NCI-H2196 treated with DMSO at 0.1 percent for 48 hours (cell line): ENCODE measurements at regions not wholly inside any gene's neighbourhood (a gene's known extent, or its start where the extent isn't known, plus 50 kb on each side); places are given as distances from the start of the nearest gene placed in this dataset.

Source experiments
- DNase-seq: peaks from one replicate; lab custom pipeline; 2025; ENCODE audit not compliant: unreplicated experiment; lab: John Stamatoyannopoulos, UW

GRCh38 chr2:5111581-5111980 lies 580.6 kb upstream of the SOX11 start:
- DNase-seq, result no peak

- DNase-seq, result no peak
Measured at GRCh38 chr2:5119046-5119445, 573.1 kb upstream of the SOX11 start.

GRCh38 chr2:5121121-5121520 lies 571.1 kb upstream of the SOX11 start:
- DNase-seq, result no peak

GRCh38 chr2:5121642-5122041 lies 570.5 kb upstream of the SOX11 start:
- no peak for DNase-seq

GRCh38 chr2:5123582-5124196 lies 568.5 kb upstream of the SOX11 start:
- DNase-seq, result no peak

GRCh38 chr2:5125017-5125730 lies 567.0 kb upstream of the SOX11 start:
- DNase-seq, result no peak

- no peak for DNase-seq
Measured at GRCh38 chr2:5132281-5132680, 559.9 kb upstream of the SOX11 start.

- no peak for DNase-seq
Measured at GRCh38 chr2:5140347-5140746, 551.8 kb upstream of the SOX11 start.

- DNase-seq, result no peak
Measured at GRCh38 chr2:5144159-5144558, 548.0 kb upstream of the SOX11 start.

GRCh38 chr2:5145053-5145452 lies 547.1 kb upstream of the SOX11 start:
- DNase-seq, result no peak

GRCh38 chr2:5145801-5146200 lies 546.4 kb upstream of the SOX11 start:
- no peak for DNase-seq

GRCh38 chr2:5148392-5149085 lies 543.6 kb upstream of the SOX11 start:
- DNase-seq, result no peak

- no peak for DNase-seq
Measured at GRCh38 chr2:5150871-5151270, 541.3 kb upstream of the SOX11 start.

- DNase-seq, result no peak
Measured at GRCh38 chr2:5164776-5165525, 527.2 kb upstream of the SOX11 start.

GRCh38 chr2:5172923-5173322 lies 519.3 kb upstream of the SOX11 start:
- no peak for DNase-seq

- DNase-seq, result no peak
Measured at GRCh38 chr2:5173876-5174535, 518.2 kb upstream of the SOX11 start.

- DNase-seq, result no peak
Measured at GRCh38 chr2:5175231-5175630, 517.0 kb upstream of the SOX11 start.

GRCh38 chr2:5176764-5177163 lies 515.4 kb upstream of the SOX11 start:
- no peak for DNase-seq

- no peak for DNase-seq
Measured at GRCh38 chr2:5183031-5183430, 509.2 kb upstream of the SOX11 start.

- no peak for DNase-seq
Measured at GRCh38 chr2:5187283-5187682, 504.9 kb upstream of the SOX11 start.

- no peak for DNase-seq
Measured at GRCh38 chr2:5188636-5189035, 503.5 kb upstream of the SOX11 start.
